Cardiac fibroblast (primary cell): ENCODE measurements at regions not wholly inside any gene's neighbourhood (a gene's known extent, or its start where the extent isn't known, plus 50 kb on each side); places are given as distances from the start of the nearest gene placed in this dataset.
A peak's percentile ranks its signal among the peaks of the same experiment; 100 is the strongest.

Experiments
- DNase-seq, 2 donors: peaks; one replicate each; pipeline versions ENCODE4 v3.0.0 to v3.0.0-alpha.2; 2010; ENCODE audit warnings: low read depth in 2 of 2
- H3K4me3 ChIP-seq, 2 donors: replicated peaks in 1 of 2; 1 replicate in 1 of 2; 2 replicates in 1 of 2; pipeline ENCODE4 v1.5.1; 2011; ENCODE audit warnings: low read depth in 2 of 2, low read length in 2 of 2, mild to moderate bottlenecking in 2 of 2, moderate library complexity in 1 of 2
- CTCF ChIP-seq: IDR thresholded peaks from one replicate; pipeline ENCODE4 v1.5.1; 2011; ENCODE audit warnings: low read depth, mild to moderate bottlenecking, low read length, inconsistent platforms

DNA sequence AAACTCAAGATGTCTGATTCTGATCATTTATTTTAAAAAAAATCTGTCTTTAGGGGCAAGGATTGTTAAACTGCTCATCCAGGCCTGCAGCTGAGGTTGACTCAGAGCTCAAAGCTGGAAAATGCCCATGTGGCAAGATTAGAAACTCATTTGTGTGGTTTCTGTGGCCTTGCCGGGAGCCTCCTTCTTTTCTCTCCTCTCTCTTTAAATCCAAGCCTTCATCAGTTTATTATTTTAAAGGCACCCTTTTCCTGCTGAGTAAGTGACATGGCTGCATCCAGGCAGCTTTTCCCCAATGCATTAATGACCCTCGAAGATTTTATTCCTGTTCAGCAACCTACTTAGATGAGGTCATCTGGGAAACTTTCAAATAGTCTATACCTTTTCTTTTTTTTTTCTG lies 221.3 kb upstream of the CDIN1 start:
- TF ChIP-seq CTCF, result no peak
- no peak overlapping the region for H3K4me3 ChIP-seq
- peak; percentile 51 to 65 for DNase-seq

DNA sequence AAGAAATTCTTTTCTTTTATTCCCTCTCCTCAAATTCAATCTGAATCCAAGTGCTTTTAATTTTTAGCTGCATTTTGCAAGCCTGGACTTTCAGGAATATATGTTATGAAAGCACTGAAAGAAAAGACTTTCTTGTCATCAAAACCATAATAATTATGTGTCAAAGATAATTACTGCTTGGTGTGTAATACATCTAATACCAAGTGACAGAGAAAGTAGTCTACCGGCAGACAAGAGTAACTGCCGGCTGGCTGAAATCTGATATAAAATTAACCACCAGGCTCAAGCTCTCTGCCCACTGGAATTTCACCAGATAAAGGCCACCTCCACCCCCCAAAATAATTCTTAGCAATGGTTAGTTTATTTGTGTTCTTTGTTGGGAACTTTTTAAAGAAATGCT lies 220.9 kb upstream of the CDIN1 start:
- no peak for DNase-seq
- no peak overlapping the region for H3K4me3 ChIP-seq
- TF ChIP-seq CTCF, result no peak

- no peak for DNase-seq
- no peak overlapping the region for H3K4me3 ChIP-seq
- no peak for TF ChIP-seq CTCF
Measured at GRCh38 chr15:36359286-36359685, 220.1 kb upstream of the CDIN1 start.

GRCh38 chr15:36361351-36361870 lies 218.0 kb upstream of the CDIN1 start:
- no peak overlapping the region for H3K4me3 ChIP-seq
- TF ChIP-seq CTCF, result no peak
- peak; percentile 46 to 78 for DNase-seq

DNA sequence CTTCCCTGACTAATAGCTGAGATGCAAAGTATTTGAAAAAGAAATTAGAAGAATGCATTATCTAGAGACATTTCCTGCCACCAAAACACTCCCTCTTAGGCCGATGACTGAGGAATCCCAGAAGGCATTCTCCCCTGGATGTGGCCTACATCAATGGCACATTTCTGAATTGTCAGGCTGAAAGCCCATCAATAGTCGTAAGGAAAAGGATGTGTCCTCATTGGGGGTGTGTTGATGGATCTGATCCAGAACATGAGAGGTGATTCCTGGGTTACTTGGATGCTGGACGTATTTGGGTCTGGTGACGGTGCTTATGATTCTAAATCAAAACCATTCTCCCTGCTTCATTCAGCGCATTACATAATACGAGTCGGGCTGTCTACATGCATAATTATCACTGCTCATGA lies 216.9 kb upstream of the CDIN1 start:
- TF ChIP-seq CTCF, result no peak
- no peak overlapping the region for H3K4me3 ChIP-seq
- peak; percentile 63 to 86 for DNase-seq

GRCh38 chr15:36363335-36363734 lies 216.1 kb upstream of the CDIN1 start:
- peak; percentile 75 to 78 for DNase-seq
- no peak for TF ChIP-seq CTCF
- H3K4me3 ChIP-seq, result no peak overlapping the region

GRCh38 chr15:36364377-36364776 lies 215.0 kb upstream of the CDIN1 start:
- no peak for DNase-seq
- no peak overlapping the region for H3K4me3 ChIP-seq
- no peak for TF ChIP-seq CTCF
